Loucy (cell line): ENCODE measurements at regions not wholly inside any gene's neighbourhood (a gene's known extent, or its start where the extent isn't known, plus 50 kb on each side); places are given as distances from the start of the nearest gene placed in this dataset.

Experiments used
- CTCF ChIP-seq: fragments of 200-600 bp; sonication (generic); conservative IDR thresholded peaks from 2 replicates; pipeline ENCODE4 v1.5.1; 2014; ENCODE audit warnings: mild to moderate bottlenecking, antibody characterized with exemption, low read length
- EZH2phosphoT487 ChIP-seq: fragments of 200-600 bp; IDR thresholded peaks from 2 replicates; pipeline ENCODE4 v1.6.1; 2018; ENCODE audit warnings: antibody characterized with exemption, mild to moderate bottlenecking, moderate library complexity, borderline replicate concordance

- TF ChIP-seq CTCF (no peak), EZH2phosphoT487 (no peak)
Observed at GRCh38 chr12:126397660-126398059, 1332.4 kb downstream of the AACS start.
